Neural progenitor cell (in vitro differentiated cells): ENCODE measurements at regions not wholly inside any gene's neighbourhood (a gene's known extent, or its start where the extent isn't known, plus 50 kb on each side); places are given as distances from the start of the nearest gene placed in this dataset.

Experiments
- EZH2 ChIP-seq: fragments of 200-600 bp; sonication (generic); IDR thresholded peaks from 2 replicates; pipeline ENCODE4 v1.6.1; 2017; ENCODE audit warnings: antibody characterized with exemption, mild to moderate bottlenecking, moderate library complexity
- EZH2phosphoT487 ChIP-seq: fragments of 200-600 bp; sonication (generic); IDR thresholded peaks from 2 replicates; pipeline ENCODE4 v1.6.1; 2017; ENCODE audit warnings: antibody characterized with exemption
- TF ChIP-seq, protein P1 (sequence below): fragments of 200-600 bp; sonication (generic); IDR thresholded peaks from 2 replicates; pipeline ENCODE4 v1.5.1; 2017; ENCODE audit warnings: antibody characterized with exemption, mild to moderate bottlenecking

DNA sequence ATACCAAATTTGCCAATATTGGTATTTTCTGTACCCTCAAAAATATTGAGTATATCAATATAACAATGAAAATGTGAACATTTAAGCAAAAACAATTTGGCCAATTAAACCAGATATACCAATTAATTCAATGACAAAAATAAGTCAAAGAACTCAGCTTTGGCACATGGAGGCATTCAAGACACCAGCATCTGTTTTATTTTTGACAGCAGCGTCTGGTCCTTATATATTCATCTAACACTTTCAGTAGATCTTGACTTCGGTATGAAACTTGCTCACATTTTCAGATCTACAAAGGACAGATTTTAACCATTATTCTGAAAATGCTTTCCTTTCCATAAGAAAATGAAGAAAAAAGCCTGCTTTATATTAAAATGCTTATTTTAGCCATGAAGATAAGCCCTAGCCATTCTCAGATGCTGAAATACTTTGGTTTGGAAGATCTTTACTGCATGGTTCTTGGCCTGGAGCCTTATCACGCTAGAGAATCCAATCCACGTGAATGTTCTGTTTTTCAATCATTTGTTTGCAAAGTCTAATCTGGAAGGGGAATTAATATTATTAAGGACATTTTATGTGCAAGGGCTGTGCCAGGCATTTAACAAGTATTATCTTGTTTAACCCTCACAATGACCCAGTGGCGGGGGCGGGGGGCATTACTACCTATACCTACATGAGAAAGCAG is 132.2 kb downstream of the DLEU7 start:
- TF ChIP-seq, protein P1, sequence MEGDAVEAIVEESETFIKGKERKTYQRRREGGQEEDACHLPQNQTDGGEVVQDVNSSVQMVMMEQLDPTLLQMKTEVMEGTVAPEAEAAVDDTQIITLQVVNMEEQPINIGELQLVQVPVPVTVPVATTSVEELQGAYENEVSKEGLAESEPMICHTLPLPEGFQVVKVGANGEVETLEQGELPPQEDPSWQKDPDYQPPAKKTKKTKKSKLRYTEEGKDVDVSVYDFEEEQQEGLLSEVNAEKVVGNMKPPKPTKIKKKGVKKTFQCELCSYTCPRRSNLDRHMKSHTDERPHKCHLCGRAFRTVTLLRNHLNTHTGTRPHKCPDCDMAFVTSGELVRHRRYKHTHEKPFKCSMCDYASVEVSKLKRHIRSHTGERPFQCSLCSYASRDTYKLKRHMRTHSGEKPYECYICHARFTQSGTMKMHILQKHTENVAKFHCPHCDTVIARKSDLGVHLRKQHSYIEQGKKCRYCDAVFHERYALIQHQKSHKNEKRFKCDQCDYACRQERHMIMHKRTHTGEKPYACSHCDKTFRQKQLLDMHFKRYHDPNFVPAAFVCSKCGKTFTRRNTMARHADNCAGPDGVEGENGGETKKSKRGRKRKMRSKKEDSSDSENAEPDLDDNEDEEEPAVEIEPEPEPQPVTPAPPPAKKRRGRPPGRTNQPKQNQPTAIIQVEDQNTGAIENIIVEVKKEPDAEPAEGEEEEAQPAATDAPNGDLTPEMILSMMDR: no peak
- TF ChIP-seq EZH2: no peak
- no peak for TF ChIP-seq EZH2phosphoT487
